Ishikawa (cell line): ENCODE measurements at regions not wholly inside any gene's neighbourhood (a gene's known extent, or its start where the extent isn't known, plus 50 kb on each side); places are given as distances from the start of the nearest gene placed in this dataset.

Experiments
- CEBPB ChIP-seq: IDR thresholded peaks from 2 replicates; pipeline ENCODE4 v1.6.1; 2012
- EGR1 ChIP-seq: IDR thresholded peaks from 2 replicates; pipeline ENCODE4 v1.6.1; 2012
- EP300 ChIP-seq: IDR thresholded peaks from 2 replicates; pipeline ENCODE4 v1.6.1; 2012; ENCODE audit warnings: borderline replicate concordance
- FOXM1 ChIP-seq: IDR thresholded peaks from 2 replicates; pipeline ENCODE4 v1.6.1; 2012; ENCODE audit warnings: low read depth, borderline replicate concordance
- MAX ChIP-seq: IDR thresholded peaks from 2 replicates; pipeline ENCODE4 v1.6.1; 2012
- NFIC ChIP-seq: IDR thresholded peaks from 2 replicates; pipeline ENCODE4 v1.6.1; 2012
- RAD21 ChIP-seq: IDR thresholded peaks from 2 replicates; pipeline ENCODE4 v1.6.1; 2012; ENCODE audit warnings: low read depth
- REST ChIP-seq: IDR thresholded peaks from 2 replicates; pipeline ENCODE4 v1.6.1; 2012; ENCODE audit warnings: low read depth, mild to moderate bottlenecking
- TAF1 ChIP-seq: IDR thresholded peaks from 2 replicates; pipeline ENCODE4 v1.6.1; 2012; ENCODE audit warnings: low read depth, mild to moderate bottlenecking
- TCF12 ChIP-seq: IDR thresholded peaks from 2 replicates; pipeline ENCODE4 v1.6.1; 2012; ENCODE audit warnings: low read depth
- TEAD4 ChIP-seq: IDR thresholded peaks from 2 replicates; pipeline ENCODE4 v1.6.1; 2012
- USF1 ChIP-seq: IDR thresholded peaks from 2 replicates; pipeline ENCODE4 v1.6.1; 2012
- YY1 ChIP-seq: IDR thresholded peaks from 2 replicates; pipeline ENCODE4 v1.6.1; 2012; ENCODE audit warnings: low read depth
- ZBTB7A ChIP-seq: IDR thresholded peaks from 2 replicates; pipeline ENCODE4 v1.6.1; 2012; ENCODE audit warnings: low read depth

GRCh38 chr13:82817133-82817532 lies 1065.1 kb downstream of the SLITRK1 start:
- TF ChIP-seq EP300: no peak
- no peak for TF ChIP-seq TAF1
- no peak for TF ChIP-seq ZBTB7A
- TF ChIP-seq REST: no peak
- no peak for TF ChIP-seq TCF12
- no peak for TF ChIP-seq FOXM1
- no peak for TF ChIP-seq EGR1
- no peak for TF ChIP-seq USF1

- TF ChIP-seq YY1: no peak
- TF ChIP-seq TAF1: no peak
- TF ChIP-seq REST: no peak
- TF ChIP-seq CEBPB: no peak
- TF ChIP-seq NFIC: no peak
- TF ChIP-seq EP300: no peak
- TF ChIP-seq EGR1: no peak
- TF ChIP-seq USF1: no peak
- TF ChIP-seq TEAD4: no peak
- no peak for TF ChIP-seq MAX
- TF ChIP-seq FOXM1: no peak
- TF ChIP-seq RAD21: no peak
- no peak for TF ChIP-seq TCF12
These were observed 1066.5 kb downstream of the SLITRK1 start for GRCh38 chr13:82815791-82816190.

GRCh38 chr13:82803341-82803740 lies 1078.9 kb downstream of the SLITRK1 start:
- TF ChIP-seq NFIC (no peak), USF1 (no peak), FOXM1 (no peak), CEBPB (no peak), ZBTB7A (no peak)

GRCh38 chr13:82802528-82802927 lies 1079.7 kb downstream of the SLITRK1 start:
- no peak for TF ChIP-seq REST
- TF ChIP-seq RAD21: no peak
- TF ChIP-seq ZBTB7A: no peak
- TF ChIP-seq EGR1: no peak
- no peak for TF ChIP-seq MAX
- TF ChIP-seq TEAD4: no peak
- no peak for TF ChIP-seq TCF12
- no peak for TF ChIP-seq CEBPB

- TF ChIP-seq FOXM1 (no peak), TEAD4 (no peak), YY1 (no peak), TAF1 (no peak), CEBPB (no peak)
These were observed 1081.9 kb downstream of the SLITRK1 start for GRCh38 chr13:82800391-82800790.

- TF ChIP-seq NFIC: no peak
- TF ChIP-seq YY1: no peak
- TF ChIP-seq EP300: no peak
- TF ChIP-seq EGR1: no peak
- no peak for TF ChIP-seq REST
These were observed 1084.4 kb downstream of the SLITRK1 start for GRCh38 chr13:82797876-82798275.
